Parathyroid adenoma (tissue), 2 donors: ENCODE measurements at regions not wholly inside any gene's neighbourhood (a gene's known extent, or its start where the extent isn't known, plus 50 kb on each side); places are given as distances from the start of the nearest gene placed in this dataset.
"Not testable (repeated sequence)": the region's sequence is repeated elsewhere in the genome, so short reads cannot be mapped to it uniquely, and the experiment has no call there.

Experiments
- H2AFZ ChIP-seq: fragments of 300-600 bp; sonication (generic); one replicate; pipeline ENCODE4 v1.7.0; 2017; ENCODE audit warnings: antibody characterized with exemption, mild to moderate bottlenecking
- H3K27ac ChIP-seq: fragments of 300-600 bp; sonication (generic); one replicate; pipeline ENCODE4 v1.7.0; 2017
- H3K27me3 ChIP-seq: fragments of 300-600 bp; sonication (generic); one replicate; pipeline ENCODE4 v1.7.0; 2017; ENCODE audit warnings: low read length; ENCODE audit not compliant: control insufficient read depth, insufficient read depth
- H3K36me3 ChIP-seq: fragments of 300-600 bp; sonication (generic); one replicate; pipeline ENCODE4 v1.7.0; 2017; ENCODE audit warnings: low read length; ENCODE audit not compliant: control insufficient read depth, insufficient read depth
- H3K4me1 ChIP-seq: fragments of 300-600 bp; sonication (generic); one replicate; pipeline ENCODE4 v1.7.0; 2017; ENCODE audit warnings: control low read depth
- H3K4me2 ChIP-seq: fragments of 300-600 bp; sonication (generic); one replicate; pipeline ENCODE4 v1.7.0; 2017; ENCODE audit warnings: low read length
- H3K4me3 ChIP-seq: fragments of 300-600 bp; sonication (generic); one replicate; pipeline ENCODE4 v1.7.0; 2017; ENCODE audit warnings: low read depth, low read length
- H3K79me2 ChIP-seq: fragments of 300-600 bp; sonication (generic); one replicate; pipeline ENCODE4 v1.7.0; 2017; ENCODE audit warnings: control low read depth
- H3K9ac ChIP-seq: fragments of 300-600 bp; sonication (generic); one replicate; pipeline ENCODE4 v1.7.0; 2017; ENCODE audit warnings: mild to moderate bottlenecking
- H3K9me3 ChIP-seq: fragments of 300-600 bp; sonication (generic); one replicate; pipeline ENCODE4 v1.7.0; 2017; ENCODE audit warnings: low read length; ENCODE audit not compliant: control insufficient read depth
- donor health status: primary hyperparathyroidism.

- not testable (repeated sequence) for H3K4me1 ChIP-seq, H2AFZ ChIP-seq, H3K4me3 ChIP-seq, H3K27ac ChIP-seq, H3K9ac ChIP-seq, H3K4me2 ChIP-seq, H3K36me3 ChIP-seq, H3K9me3 ChIP-seq, H3K79me2 ChIP-seq, H3K27me3 ChIP-seq
Measured at GRCh38 chr15:85253196-85253915, 127.0 kb upstream of the AKAP13 start.

- not testable (repeated sequence) for H2AFZ ChIP-seq, H3K9ac ChIP-seq, H3K36me3 ChIP-seq, H3K27ac ChIP-seq, H3K4me3 ChIP-seq, H3K79me2 ChIP-seq, H3K9me3 ChIP-seq, H3K4me1 ChIP-seq, H3K27me3 ChIP-seq, H3K4me2 ChIP-seq
Measured at GRCh38 chr15:85254961-85255360, 125.4 kb upstream of the AKAP13 start.

GRCh38 chr15:85255502-85255901 lies 124.9 kb upstream of the AKAP13 start:
- H3K4me3 ChIP-seq, H3K27ac ChIP-seq, H3K36me3 ChIP-seq, H3K79me2 ChIP-seq, H3K9ac ChIP-seq, H3K4me1 ChIP-seq, H3K9me3 ChIP-seq, H2AFZ ChIP-seq, H3K27me3 ChIP-seq, H3K4me2 ChIP-seq: not testable (repeated sequence)

- not testable (repeated sequence) for H3K36me3 ChIP-seq, H3K4me1 ChIP-seq, H3K4me2 ChIP-seq, H2AFZ ChIP-seq, H3K9me3 ChIP-seq, H3K79me2 ChIP-seq, H3K9ac ChIP-seq, H3K27me3 ChIP-seq, H3K4me3 ChIP-seq, H3K27ac ChIP-seq
Measured at GRCh38 chr15:85256009-85256997, 124.1 kb upstream of the AKAP13 start.

GRCh38 chr15:85258062-85258445 lies 122.3 kb upstream of the AKAP13 start:
- H3K9ac ChIP-seq, H3K4me3 ChIP-seq, H3K4me1 ChIP-seq, H3K36me3 ChIP-seq, H3K27me3 ChIP-seq, H2AFZ ChIP-seq, H3K27ac ChIP-seq, H3K4me2 ChIP-seq, H3K79me2 ChIP-seq, H3K9me3 ChIP-seq: not testable (repeated sequence)

- not testable (repeated sequence) for H3K27me3 ChIP-seq, H3K4me2 ChIP-seq, H3K9me3 ChIP-seq, H2AFZ ChIP-seq, H3K79me2 ChIP-seq, H3K27ac ChIP-seq, H3K9ac ChIP-seq, H3K36me3 ChIP-seq, H3K4me3 ChIP-seq, H3K4me1 ChIP-seq
Measured at GRCh38 chr15:85258559-85259209, 121.7 kb upstream of the AKAP13 start.

- not testable (repeated sequence) for H3K4me3 ChIP-seq, H3K36me3 ChIP-seq, H3K4me2 ChIP-seq, H3K9me3 ChIP-seq, H2AFZ ChIP-seq, H3K27ac ChIP-seq, H3K79me2 ChIP-seq, H3K27me3 ChIP-seq, H3K9ac ChIP-seq, H3K4me1 ChIP-seq
Measured at GRCh38 chr15:85260526-85260925, 119.9 kb upstream of the AKAP13 start.

- not testable (repeated sequence) for H3K9me3 ChIP-seq, H3K9ac ChIP-seq, H2AFZ ChIP-seq, H3K4me3 ChIP-seq, H3K4me1 ChIP-seq, H3K27me3 ChIP-seq, H3K36me3 ChIP-seq, H3K27ac ChIP-seq, H3K4me2 ChIP-seq, H3K79me2 ChIP-seq
Measured at GRCh38 chr15:85262461-85263055, 117.8 kb upstream of the AKAP13 start.

GRCh38 chr15:85263842-85264440 lies 116.5 kb upstream of the AKAP13 start:
- not testable (repeated sequence) for H3K4me3 ChIP-seq, H3K9me3 ChIP-seq, H3K4me1 ChIP-seq, H3K27me3 ChIP-seq, H3K79me2 ChIP-seq, H3K27ac ChIP-seq, H3K4me2 ChIP-seq, H3K9ac ChIP-seq, H3K36me3 ChIP-seq, H2AFZ ChIP-seq

GRCh38 chr15:85264614-85265190 lies 115.7 kb upstream of the AKAP13 start:
- H3K79me2 ChIP-seq, H2AFZ ChIP-seq, H3K4me3 ChIP-seq, H3K9ac ChIP-seq, H3K4me1 ChIP-seq, H3K9me3 ChIP-seq, H3K27ac ChIP-seq, H3K36me3 ChIP-seq, H3K27me3 ChIP-seq, H3K4me2 ChIP-seq: not testable (repeated sequence)
